Suppressor macrophage treated with lipopolysaccharide for 4 hours (primary cell): ENCODE measurements at regions not wholly inside any gene's neighbourhood (a gene's known extent, or its start where the extent isn't known, plus 50 kb on each side); places are given as distances from the start of the nearest gene placed in this dataset.

Experiments used
- DNase-seq: peaks from one replicate; pipeline ENCODE4 v3.0.0-alpha.2; 2020

DNA sequence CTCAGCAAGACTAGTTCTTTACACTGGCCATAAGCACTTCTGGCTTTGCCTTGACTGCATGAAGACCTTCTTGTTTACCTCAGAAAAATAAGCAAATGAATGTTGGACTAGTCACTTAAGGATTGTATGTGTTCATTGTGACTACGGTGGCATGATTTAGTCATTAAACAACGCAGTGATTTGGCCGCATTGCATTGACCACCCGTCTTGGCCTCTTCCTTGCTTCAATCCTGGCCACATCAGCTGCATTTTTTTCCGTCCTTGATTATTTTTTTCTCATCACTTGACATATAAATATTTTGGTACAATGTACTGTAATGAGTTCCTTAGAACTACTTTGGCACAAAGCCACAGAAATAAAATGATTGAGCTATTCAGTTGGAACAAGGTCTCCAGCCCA is 656.2 kb downstream of the RAB28 start:
- DNase-seq: no peak

DNA sequence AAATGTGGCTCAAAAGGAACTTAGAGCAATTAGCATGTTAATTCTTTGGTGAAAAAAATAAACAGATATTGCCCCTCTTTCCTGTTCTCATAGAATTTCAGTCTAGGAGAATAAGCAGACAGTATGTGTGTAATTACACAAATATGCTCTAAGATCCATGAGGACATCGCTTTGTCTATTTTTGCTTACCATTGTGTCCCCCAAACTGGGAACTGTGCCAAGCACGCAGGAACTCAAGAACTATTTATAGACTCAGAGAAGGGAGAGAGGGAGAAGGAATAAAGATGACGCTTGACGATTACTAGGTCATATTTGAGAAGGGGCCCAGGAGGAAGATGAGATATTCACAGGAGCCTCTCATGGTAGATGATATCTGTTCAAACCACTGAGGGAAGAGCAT is 692.6 kb downstream of the RAB28 start:
- DNase-seq: no peak

DNA sequence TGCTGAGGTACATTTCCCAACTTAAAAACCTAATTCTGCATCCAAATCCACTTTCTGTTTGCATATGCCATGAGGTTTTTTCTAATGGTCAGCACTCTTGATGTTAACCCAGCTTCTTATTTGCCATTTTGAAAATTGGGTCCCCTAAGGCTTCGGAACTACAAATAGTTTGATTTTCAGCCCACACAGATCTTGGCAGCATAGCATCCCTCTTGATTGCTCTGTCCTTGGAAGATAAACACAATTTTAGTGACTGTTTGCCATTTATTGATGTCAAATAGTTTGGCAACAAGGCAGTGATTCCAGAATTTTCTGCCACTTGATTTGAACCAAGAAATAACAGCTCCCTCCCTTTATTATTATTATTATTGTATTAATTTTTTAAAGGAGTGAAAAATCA is 696.9 kb downstream of the RAB28 start:
- DNase-seq: no peak

DNA sequence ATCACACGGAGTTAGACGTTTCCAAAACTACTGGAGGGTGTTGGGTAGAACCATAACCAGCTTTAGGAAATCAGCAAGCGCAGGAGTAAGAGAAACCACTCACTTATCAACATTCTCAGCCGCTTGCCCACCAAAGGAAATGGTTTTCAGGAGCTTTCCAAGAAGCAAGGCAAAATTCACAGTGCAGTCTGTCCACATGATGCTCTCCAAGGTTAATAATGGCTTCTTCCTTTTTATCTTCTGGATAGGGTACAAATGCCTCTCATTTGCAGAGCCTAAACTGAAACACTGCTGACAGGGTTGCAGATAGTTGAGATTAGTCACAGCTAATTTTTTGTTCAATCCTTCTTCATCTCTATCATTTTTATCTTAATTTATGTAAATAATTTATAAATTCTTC is 705.4 kb downstream of the RAB28 start:
- no peak for DNase-seq

DNA sequence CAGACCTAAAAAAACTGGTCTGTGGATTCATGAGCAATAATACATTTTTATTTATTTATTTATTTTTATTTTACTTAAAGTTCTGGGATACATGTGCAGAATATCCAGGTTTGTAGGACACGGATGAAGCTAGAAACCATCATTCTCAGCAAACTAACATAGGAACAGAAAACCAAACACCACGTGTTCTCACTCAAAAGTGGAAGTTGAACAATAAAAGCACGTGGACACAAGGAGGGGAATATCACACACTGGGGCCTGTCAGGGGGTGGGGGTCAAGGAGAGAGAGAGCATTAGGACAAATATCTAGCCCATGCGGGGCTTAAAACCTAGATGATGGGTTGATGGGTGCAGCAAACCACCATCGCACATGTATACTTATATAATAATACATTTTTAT is 705.9 kb downstream of the RAB28 start:
- no peak for DNase-seq

DNA sequence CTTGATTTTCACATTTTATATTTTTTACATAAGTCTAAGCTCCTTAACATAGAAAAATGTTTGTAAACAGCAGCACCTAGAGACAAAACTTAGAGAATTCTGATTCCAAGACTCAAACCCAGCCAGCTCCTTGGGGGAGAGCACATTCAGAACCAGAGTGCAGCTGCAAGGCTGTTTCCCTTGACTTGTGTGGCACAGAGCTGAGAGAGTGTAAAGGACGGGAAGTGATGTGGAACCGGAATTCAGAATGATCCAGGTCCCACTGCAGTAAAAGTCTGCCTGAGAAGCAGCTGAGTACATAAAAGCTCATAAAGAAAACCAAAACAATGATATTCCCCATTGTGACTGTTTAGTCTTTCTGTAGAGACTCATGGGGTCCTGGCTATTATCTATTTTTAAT is 713.8 kb downstream of the RAB28 start:
- no peak for DNase-seq

DNA sequence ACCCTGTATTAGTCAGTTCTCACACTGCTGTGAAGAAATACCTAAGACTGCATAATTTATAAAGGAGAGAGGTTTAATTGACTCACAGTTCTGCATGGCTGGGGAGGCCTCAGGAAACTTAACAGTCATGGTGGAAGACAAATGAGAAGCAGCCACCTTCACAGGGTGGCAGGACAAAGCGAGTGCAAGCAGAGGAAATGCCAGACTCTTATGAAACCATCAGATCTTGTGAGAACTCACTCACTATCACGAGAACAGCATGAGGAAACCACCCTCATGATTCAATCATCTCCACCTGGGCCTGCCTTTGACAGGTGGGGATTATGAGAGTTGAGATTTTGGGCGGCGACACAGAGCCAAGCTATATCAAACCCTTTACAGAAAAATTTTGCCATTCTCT is 722.4 kb downstream of the RAB28 start:
- DNase-seq: no peak

DNA sequence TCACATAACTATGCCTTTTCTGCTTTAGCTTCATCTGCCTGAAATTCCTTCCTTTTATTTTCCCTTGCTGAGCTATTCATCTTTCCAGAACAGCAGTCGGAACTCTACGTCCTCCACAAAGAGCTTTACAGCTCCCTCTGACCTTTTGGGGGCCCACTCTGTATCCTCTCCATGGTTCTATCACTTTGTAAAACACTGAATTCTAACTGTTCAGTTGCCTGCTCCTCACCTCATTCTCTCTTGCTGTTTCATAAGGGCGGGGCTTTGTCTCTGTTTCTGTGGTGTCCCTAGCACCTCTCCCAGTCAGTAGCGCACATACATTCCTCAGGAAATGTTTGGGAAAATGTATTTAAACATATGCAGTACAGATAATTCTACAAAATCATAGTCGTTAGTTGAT is 737.0 kb downstream of the RAB28 start:
- no peak for DNase-seq

DNA sequence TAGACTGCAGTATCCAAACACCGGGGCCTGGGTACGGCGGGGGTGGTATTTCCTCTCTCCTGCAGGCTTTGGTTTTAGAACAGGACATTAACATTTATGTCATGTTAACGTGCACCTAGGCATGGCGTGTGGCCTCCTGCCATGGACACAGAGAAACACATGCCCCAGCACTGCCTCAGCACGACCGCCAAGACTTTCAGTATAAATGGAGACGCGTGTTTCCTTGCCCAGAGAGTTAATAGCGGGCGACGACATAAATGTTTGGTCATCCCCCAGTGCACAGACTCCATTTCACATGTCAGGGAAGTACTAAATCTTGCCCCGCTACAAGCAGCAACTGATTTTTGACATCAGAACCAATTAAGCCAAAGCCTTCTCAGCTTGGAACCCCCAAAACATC is 737.9 kb downstream of the RAB28 start:
- DNase-seq: no peak

DNA sequence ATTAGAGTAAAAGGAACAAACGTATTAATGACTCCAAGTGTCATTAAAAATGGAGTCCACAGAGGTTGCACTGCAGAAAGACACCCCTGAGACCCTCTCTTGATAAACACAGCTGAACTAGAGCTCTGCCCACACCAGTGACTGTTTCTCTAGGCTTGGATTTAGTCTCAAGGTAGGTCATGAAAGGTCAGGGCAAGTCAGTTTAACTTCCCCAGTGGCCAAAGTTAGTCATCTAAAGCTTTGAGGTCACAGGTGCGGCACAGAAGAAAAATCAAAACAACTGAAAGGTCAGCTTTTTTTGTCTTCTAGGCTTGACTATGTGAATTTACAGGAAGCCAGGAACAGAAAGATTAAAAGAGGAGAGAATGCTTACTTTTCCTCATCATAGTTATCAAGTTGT is 749.6 kb downstream of the RAB28 start:
- no peak for DNase-seq

DNA sequence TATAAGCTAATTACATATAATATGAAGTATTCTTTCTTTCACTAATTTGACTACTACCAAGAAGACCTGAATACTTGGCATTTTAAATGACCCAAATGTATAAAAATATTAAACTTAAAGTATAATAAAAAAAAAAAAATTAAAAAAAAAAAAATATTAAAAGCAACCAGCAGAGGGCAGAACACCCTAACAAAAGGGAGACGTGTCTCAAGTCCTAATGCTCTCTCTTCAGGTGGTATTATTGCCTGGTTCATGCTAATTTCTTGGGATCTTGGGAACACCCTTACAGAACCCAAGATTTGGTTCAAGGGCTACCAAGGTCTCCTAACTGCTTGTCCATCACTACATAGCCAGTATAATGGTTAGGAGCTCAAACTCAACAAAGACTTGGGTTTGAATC is 754.8 kb downstream of the RAB28 start:
- DNase-seq: peak; percentile 40

DNA sequence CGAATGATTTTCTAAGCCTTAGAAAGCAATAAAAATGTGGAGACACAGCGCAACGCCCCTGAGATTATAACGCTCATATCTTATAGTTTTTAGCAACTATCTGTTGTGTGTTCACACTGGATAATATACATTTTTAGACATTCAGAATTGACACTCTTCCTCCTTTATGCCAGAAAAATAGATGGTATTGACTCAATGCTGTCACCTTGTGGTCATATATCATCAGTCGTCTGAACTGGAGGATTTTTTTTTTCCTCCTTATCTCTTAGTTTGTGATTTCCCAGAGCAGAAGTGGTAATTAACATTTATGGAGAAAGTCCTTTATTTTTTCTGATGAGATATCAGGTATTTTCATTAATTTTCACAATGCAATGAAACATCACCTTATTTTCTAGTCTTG is 759.6 kb downstream of the RAB28 start:
- DNase-seq: peak; percentile 6

DNA sequence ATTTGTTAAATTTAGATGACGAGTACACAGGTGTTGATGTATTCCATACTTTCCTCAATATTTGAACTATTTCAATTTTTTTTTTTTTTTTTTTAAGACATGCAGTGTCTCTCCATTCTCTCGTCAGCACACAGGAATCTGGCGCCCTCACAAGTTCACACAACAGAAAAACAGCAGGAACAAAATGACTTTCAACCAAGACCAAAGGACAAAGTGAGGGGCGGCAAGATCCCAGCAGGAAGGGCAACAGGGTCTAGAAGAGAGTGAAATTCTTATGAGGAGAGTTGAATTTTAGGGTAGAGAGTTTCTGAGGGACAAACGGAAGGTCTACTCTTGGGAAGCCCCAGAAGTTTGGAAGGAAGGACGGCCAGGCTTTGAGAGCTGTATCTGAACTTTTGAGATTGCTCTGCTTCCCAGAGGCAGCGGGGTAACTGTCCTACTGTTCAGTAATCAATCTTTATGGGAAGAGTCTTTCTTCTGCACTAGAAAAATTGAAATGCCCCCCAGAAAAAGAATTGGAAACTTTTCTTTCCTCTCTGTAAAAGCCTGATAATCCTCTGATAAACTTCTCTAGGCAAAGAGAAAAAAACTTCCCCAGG is 760.2 kb downstream of the RAB28 start:
- no peak for DNase-seq

DNA sequence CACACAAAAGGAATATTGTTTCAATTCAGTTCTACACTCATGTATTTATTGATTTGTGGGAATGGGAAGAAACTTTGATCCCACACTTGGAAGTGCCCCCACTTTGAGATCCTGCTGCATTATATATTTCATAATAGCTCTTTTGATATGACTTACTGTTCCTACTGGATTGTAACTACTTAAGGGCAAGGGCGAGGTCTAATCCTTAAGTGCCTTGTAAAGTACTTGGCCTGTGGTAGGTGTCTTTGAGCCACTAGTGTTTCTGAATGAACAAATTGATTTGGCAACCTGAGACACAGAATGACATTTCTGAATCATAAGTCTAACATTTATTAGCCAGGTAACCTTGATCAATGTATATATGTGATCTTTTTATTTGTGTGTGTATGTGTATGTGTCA is 767.2 kb downstream of the RAB28 start:
- DNase-seq: no peak

DNA sequence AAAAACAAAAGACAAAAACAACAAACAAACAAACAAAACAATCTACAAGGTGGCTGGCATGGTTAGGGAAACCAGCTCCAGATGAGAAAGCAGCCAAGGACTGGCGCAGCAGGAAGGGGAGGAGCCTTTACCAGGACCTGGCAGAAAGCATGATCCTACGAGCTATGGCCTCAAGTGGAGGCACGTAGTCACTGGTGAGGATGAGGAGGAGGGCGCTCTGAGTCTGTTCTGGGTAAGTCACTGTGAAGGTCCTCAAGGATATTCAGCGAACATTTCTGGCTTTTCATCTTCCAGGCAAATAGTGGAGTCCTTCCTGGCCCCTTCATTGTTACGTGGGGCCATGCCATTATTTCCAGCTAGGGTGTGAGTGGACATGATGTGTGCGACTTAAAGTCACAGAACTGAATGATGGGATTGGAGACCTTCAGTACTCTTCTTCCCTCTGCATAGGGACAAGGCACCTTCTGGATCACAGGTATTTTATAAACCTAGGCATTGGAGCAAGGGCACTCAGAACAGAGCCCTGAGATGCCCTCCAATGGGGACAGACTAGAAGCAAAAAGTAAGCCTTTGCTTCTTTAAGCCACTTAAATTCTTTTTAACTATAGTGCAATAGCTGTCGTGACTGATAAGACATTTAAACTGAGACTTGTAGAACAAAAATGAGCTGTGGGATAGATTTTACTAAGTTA is 771.3 kb downstream of the RAB28 start:
- DNase-seq: no peak

DNA sequence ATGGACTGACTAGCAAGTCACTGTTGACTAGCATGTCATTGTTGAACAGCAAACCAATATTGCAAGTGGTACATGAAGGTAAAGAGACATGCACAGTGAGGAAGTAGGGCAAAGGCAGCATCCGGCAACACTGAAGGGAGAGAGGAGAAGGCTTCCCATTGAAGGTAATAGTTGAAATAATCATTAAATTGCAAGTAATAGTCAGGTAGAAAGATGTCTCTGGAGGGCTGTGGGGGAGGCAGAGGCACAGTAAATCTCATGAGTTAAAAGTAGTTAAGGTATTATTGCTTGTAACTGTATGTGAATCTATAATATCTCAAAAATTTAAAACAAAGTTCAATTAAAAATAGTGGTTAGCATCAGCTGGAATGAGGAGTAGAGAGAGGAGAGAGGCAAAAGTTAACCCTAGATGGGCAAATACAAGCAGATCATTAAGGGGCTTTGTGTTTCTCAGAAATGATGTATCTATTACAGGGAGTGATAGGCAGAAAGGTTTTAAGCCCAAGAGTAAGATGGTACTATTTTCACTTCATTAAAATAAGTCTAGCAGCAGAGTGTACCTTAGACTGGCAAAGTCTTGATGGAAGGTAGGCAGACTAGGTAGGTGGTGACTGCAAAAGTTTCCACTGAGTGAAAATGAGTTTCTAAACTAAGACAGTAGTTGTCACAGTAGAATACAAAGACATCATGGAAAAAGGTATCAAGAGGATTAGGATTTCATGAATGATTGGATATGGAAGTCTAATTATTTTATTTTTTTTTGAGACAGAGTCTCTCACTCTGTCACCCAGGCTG is 776.6 kb downstream of the RAB28 start:
- no peak for DNase-seq

DNA sequence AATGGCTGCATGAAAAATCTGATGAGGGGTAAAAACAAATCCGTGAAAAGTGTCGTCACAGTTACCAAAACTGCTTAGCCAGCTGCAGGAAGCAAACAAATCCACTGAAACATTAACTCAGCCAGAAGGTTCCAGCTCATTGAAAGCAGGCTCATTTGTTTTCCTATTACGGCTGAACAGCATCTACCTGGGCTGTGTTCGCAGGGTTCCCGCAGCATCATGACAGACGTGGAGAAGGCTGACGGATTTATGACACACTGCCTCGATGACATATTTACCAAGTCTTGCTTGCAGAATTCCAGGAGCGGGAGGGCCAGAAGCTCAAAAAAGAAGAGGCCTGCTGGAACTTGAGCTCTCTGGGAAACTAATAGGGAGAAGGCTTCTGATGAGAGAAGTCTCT is 781.1 kb downstream of the RAB28 start:
- DNase-seq: no peak

DNA sequence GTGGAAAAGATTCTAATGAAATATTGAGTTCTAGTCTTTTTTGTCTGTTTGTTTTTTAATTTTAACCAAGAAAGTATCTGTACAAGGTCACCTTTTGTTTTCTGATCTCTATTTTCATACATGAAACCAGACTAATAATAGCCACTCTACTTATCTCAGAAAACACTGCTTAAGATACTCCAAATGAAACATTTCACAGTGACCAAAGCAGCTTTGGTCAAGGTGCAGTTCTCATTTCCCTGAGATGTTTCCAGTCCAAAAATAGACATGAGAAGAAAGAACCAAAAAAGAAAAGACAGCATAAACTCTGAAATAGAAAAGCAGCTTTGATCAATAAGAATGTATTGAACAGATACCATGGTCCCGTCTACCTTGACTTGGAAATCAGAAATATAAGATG is 782.8 kb downstream of the RAB28 start:
- DNase-seq: no peak

DNA sequence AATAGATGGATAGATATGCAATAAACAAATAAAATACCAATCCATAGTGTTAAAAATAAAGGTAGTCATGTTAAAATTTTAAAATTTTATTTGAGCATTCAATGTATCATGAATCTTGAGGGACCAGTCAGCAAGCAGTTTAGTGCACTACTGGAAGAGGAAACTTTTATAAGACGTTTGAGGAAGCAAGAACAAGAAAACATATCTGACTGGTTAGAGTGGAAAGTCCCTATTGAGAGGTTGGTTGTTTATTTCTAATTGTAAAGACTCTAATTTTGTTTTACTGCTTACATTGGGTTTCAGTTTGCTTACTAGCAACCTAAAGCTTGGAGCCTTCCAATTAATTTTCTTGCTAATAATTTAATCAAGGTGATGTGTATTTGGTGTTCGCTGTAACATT is 786.2 kb downstream of the RAB28 start:
- no peak for DNase-seq

DNA sequence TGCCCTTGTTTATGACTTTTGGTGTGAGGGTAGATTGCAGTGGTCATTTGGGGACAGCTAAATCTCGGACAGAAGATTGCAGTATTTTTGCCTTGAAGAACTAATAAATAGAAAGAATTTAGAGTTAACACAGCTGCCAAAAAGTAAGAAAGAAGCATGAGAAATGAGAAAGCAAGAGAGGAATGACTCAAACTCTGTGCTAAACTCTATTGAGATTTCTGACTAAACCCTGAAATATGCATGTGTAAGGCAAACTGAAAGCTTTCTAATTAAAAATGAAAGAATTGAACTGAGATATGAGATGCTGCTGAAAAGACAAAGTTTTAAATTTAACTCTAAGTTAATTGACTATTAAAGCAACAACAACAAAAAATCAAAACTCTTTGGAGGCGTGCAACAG is 791.3 kb downstream of the RAB28 start:
- DNase-seq: no peak

DNA sequence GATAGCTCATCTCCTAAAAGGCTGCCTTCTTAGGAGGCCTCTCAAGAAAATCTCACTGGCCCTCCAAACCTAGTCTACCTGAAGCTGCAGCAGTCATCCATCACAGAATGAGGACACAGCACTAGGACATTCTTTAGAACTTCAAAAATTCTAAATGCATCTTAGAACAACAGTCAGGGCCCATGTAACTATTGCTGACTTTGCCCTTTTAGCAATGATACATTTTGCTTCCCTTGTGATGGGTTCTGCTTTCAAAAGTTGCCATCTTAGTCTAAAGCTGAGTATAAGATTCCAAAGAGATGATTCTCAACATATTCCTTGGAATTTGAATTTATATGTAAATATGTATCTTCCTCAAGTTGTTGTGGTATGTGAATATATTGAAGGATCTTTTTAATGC is 793.0 kb downstream of the RAB28 start:
- DNase-seq: no peak

DNA sequence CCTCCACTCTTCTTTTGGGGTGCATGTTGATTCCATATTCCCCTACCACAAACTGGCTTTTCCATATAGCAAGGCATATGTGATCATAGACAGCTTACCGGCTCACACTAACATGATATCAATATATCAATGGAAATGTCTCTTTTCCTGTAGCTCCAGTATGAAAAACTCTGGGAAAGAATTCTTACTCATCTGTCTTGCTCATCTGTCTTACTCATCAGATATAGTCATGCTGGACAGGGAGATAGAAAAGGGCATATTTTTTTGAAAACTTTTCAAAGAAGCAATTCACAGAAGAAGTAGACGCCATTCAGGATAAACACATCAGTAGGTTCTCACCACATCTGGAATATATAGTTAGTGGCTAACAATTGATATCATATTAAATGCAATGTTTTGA is 794.7 kb downstream of the RAB28 start:
- DNase-seq: no peak

DNA sequence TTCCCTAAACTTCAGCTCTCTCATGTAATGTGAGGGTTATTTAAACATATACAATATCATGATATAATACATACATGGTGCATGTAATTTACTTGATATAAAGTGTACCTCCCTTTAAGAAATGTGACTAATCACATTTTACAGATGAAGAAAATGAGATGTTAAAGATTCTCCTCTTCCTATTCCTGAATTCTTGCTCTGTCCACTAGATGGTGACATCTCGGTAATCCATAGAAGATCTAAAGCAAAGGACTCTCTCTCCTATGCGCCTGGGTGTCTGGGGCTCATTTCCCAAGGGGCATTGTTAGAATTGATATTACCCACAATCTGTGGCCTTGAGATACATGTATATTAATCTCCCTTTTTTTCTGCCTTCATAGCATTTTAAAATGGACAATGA is 804.9 kb downstream of the RAB28 start:
- no peak for DNase-seq

DNA sequence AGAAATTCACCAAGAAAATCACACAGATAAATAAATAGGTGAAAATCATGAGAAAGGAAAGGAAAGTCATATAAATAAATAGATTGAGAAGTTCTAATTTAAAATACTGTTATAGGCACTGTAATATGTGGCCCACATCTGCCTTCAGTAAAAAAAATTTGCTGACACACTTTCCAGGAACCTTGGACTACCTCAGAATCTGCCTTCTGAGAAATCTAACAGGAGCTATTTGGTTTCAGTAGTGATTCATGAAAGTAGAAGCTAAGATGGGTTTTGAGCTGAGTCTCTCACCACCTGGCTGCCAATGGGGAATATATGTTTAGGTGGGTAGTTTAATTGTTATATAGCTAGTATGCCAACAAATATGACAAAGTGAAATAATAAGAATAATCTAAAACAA is 810.0 kb downstream of the RAB28 start:
- DNase-seq: no peak

DNA sequence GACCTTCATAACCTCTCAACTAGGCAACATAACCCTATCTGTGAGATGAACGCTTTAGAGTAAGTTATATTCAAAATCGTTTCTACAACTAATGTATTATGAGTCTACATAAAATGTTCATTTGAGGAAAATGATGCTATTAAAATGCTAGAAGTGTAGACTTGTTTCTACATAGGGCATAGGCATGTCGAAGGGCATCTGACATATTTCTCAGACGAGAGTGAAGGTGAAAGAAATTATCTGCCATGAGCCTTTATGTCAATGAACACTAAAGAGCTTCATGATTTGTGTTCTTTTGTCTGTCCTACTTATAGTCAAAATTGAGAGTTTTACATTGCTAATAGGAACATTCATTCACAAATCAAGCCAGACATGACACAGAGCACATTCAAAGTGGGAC is 811.8 kb downstream of the RAB28 start:
- no peak for DNase-seq
